GM19397 (cell line): ENCODE measurements at regions not wholly inside any gene's neighbourhood (a gene's known extent, or its start where the extent isn't known, plus 50 kb on each side); places are given as distances from the start of the nearest gene placed in this dataset.

Source experiments
- ATAC-seq: cut with Tn5 transposase; IDR thresholded peaks from one replicate; pipeline ENCODE4 v1.9.1; 2021; ENCODE audit warnings: mild to moderate bottlenecking, moderate library complexity; ENCODE audit not compliant: unreplicated experiment

DNA sequence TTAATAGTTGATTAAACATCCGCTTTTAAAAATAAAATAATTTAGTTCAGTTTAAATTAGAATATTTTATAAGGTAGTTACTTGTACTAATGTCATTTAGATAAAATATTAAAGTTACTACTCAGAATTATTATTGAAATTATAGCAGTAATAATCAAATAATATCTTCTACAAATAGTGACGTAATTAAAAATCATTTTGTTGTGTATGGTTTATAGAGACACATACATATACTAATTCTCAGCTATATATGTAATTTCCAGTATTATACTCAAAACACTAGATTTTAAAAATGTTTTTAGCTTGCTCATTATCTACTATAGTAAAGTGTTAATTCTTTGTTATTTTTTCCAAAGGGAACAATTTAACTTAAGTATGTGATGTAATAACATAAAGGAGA lies 435.2 kb upstream of the MANEA start:
- no peak for ATAC-seq

DNA sequence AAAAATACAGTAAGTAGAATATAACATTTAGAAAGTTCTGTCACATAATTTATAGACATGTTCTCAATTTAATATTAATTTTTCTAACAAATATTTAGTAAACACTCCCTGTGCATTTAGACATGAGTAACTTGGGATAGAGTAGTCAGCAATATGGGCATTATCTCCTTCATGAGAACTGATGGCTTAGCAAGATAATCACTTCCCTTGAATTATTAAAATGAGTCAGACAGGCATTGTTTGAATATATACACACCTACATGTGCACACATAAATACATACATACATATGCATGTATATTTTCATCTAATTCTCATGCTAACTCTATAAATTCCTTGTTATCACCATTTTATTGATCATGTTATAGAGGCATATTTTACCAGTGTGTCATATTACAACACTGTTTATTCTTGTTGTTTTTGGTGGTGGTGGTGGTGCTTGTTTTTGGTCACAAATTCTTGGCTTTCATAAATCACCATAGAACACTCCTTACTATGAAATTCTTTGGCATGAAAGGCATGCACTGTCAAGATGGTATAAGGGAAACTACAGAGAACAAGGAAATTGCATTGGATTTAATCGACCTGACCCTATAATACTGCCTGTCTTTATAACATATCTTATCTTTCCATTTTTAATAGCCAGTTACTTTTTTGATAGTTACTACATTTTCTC lies 434.5 kb upstream of the MANEA start:
- no peak for ATAC-seq

DNA sequence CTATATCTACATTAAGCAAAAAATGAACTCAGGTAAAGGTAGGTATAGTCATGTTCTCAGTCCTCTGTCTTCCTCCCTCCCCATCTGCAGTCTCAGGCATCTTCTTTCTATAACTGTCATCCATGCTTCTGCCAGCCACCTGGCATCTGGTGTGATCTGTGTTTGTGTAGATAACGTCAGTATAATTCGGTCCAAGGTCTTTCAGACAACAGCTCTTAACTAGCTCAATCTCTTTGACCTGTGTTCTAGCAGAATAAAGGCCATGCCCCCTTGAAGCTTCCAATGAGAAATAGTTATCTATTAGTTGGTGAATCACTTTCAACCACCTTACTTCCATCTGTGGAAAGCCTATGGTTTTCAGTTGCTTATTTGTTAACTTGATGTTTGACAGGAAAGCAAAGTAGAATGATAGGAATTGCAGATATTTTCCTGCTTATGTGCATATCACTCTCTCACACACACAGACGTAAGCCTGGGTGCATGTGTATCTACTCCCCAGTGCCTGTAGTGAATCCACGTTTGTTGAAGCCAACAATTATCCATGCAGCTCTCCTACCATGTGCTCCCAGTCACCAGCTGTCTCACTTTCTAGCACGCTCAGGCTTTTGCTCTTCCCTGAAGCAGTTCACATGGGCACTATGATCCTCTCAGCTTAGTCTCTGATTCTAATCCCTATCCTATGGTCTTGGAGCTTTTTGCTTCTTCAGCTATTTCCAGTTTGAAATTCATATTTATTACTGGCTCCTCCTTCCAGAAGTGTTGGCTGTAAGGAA lies 433.7 kb upstream of the MANEA start:
- no peak for ATAC-seq

DNA sequence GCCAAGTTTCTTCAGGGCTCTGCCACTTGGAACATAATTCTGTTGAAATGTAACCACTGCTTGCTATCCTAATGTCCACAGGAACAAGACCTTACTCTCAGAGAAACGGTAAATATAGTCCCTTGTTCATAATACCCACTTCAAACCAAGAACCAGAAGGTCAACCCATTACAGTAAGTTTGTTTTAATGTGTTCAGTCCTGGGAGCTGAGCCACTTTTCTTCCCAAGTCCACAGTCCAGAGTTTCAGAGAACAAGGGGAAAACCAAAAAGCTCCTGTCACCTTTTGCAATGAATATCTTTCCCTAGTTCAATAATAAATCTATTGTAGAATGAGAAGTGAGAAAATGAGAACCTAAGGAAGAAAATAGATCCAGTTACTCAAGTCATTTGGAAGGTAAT lies 431.9 kb upstream of the MANEA start:
- ATAC-seq, result no peak

DNA sequence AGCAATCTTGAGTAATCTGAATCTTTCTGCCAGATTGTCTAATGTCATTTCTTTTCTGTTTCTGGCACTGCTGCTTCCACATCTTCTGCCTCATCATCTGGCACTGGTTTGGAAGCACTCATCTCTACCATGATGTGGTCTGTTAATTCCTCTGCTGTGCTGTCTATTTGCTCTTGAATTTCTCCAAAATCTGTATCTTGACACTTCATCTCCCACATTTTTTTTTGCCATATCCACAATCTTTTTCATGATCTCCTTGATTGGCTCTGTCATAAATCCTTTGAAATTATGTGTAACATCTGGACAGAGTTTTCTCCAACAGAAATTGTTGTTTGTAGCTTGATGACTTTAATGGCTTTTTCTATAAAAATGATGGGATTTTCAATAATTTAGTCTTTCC lies 417.8 kb upstream of the MANEA start:
- no peak for ATAC-seq

DNA sequence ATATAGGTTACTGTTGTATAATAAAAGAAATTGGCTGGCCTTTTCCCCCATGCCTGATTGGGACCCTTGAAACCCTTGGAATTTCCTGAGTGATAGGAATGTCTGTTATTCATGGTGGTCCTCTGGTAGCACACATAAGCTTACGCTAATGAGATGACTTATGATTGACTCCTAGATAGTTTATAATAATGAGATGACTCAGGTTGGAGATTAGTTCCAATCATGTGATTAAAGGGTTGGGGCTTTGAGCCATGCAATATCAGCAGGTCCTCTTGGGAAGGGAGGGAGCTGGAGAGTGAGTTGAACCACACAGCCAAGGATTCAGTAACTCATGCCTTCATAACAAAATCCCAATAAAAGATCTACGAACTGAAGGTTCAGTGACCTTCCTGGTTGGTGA lies 407.6 kb upstream of the MANEA start:
- ATAC-seq, result no peak

DNA sequence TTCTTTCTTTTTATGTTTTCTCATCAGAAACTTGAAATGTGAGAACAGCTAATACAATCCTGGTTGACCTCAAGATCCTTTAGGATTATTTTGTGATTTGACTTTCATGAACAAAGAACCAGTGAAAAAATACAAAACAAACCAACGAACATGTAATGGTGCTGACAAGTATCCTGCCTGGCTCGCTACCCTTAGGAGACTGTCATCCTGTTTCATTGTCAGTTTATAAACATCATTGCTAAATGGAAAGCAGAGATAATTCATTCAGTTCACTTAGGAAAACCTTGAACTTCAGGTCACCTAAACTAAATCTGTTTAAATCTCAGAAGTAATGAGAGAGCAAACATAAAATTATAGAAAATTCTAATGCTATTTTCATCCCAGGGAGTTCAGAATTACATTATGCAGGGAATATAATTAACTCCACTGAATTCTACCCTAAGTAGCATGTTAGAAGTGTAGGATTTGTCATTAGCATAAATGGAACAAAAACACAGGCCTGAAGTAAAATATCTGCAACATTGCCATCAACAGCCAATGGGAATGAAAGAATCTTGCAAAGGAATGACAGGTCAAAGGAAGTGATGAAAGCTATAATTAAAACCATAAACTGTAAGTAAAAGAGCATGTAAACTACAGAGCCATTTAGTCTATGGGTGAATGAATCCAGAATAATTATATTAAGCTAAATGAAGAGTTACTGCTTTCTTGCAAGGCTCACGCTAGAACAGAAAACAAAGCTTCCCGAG lies 401.2 kb upstream of the MANEA start:
- no peak for ATAC-seq

DNA sequence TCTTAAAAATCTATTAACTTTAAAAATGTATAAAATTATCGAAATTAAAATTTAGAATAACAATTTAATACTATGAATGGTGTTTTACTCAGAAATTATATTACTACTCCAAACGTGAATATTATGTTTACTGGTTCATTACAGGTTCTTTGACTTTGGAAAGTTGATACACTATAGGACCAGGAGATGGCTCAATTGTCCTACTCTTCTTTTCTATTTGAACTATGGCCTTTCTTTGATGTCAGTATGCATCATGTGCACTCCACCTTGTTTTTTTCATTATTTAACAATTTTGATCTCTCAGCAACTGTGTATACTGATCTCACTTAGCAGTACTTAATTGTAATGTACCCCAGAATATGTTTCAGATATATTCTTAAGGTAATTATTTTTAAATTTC lies 391.5 kb upstream of the MANEA start:
- no peak for ATAC-seq

DNA sequence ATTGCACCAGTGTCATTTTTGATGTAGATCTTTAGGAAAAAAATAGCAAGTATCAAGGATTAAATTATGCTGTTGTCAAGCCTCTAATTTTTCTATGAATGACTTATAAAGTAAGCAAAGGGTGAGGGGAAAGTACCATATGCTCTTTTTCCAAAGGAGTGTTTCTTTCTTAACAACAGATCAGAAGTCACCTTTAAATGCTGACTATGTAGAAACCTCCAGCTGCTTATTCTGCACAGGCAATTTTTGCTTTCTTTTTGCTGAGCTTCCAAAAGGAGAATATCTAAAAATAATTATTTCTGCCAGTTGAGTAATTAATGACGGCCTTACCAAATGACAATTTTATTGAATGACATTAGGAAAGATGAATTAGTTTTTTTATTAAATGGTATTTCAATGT lies 390.6 kb upstream of the MANEA start:
- no peak for ATAC-seq

DNA sequence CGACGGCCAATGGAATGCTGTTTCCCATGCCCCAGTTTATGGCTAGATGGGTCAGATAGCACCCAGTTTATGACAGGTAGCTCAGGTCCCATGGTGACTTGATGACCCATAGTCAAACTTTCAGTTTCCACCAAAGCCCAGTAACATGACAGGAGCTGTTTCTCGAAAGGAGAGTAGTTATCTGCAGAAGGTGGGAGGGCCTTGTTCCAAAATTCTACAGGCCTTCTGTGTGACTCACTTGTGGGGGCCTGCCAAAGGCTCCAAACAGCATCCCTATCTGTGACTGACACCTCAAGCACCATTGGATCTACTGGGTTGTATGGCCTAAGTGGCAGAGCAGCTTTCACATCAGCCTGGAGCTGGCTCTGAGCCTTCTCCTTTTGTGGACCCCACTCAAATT lies 379.7 kb upstream of the MANEA start:
- ATAC-seq, result no peak

DNA sequence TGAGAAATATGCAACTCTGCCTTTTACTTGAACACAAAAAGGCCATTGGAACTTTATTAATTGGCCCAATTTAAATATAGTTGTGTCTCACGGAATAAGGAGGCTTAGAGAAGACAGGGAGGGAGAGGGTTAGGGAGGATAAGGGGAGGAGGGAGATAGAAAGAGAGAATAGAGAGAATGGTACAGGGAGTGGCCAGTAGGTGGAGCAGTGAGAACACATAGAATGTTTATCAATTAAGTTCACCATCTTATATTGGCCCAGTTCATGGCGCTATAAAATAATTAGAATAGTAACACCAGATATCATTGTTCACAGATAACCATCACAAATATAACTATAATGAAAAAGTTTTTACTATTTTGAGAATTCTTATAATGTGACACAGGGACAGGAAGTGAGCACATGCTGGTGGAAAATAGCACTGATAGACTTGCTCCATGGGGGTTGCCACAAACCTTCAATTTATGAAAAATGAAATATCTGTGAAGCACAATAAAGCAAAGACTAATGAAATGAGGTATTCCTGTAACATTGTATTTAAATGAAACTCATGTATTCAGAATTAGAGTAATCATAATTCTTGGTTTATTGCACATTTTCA lies 374.1 kb upstream of the MANEA start:
- ATAC-seq, result peak; percentile 94

DNA sequence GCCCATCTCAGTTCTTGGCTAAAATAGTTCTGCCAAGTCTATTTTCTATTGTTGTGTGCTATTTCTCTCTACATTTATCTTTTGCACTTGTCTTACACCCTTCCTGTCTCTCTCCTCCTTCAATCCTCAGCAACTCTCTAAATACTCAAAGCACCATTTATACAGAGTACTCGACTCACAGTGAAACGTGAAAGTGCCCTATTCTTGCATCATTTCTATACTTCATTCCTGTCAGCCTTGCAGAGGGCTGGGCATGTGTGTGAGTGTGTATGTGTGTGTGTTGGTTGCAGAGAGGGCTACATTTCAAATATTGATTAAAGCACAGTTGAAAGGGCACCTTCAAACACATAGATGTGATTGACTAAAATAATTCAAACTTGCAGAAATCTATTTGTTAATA lies 373.2 kb upstream of the MANEA start:
- no peak for ATAC-seq

DNA sequence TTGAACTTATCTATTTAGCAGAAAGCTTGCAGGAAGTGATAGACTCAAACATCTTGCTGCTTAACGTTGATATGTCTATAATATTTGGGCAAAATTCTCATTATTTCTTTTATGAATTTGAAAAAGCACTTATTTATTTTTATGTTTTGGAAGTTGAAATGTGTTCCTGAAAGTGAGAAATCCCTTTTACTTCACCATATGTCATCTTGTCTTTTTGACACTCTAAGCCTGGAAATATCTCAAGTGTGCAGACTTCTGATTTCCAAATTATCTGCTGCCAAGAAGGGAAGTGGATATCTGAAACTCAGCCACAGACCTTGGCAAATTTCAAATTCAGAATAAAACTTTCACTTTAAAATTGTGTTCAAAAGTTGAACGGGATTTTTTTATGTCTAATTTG lies 368.7 kb upstream of the MANEA start:
- no peak for ATAC-seq

DNA sequence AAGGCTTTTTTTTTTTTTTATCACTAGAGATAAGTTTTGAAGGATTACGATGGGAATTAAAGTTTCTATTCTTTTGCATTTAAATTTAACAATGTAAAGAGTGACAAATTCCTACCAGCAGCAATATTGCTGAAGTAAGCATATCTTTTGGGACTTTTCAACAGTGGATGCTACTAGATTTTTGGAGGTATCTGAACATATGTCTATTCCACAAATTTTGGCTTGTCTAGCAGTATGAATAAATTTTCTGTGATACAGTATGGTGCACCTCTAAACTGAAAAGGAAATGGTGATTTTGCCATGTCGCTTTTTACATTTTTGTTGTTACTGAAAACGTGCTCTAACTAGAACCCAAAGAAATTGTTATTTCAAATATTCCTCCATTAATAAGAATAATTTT lies 368.3 kb upstream of the MANEA start:
- ATAC-seq, result no peak

DNA sequence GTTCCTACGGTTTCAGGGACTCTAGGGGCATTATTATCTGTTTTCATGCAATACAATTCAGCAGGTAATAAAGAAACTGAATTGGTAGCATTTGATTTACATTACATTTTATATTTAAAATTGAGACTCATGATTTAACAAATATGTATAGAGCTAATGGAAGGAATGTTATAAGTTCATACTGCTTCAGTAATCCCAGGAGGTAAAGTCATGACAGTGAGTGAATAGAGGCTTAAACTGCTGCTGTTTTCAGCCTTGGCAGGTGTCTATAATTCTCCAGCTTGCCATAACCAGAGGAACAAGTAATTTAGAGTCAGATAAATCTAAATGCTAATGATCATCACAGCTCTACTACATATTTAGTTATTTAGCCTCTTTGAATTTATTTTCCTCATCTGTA lies 360.8 kb upstream of the MANEA start:
- no peak for ATAC-seq

DNA sequence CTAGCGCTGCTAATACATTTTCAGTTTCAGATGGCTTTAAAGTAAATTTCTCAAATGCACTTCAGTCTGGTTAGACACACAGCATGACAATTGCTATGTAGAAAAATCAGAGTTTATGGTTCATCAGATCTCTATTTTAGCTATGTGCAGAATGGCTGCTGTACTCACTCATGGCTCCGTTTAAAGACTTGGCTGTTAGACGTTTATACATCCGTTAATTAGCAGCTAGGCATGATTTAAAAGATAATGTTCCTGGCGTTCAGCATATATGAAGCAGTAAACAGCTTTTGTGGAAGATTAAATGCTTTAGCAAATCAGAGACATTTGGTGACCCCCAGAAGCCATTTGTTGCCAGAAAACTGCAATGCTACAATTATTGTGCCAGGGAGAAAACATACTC lies 350.0 kb upstream of the MANEA start:
- no peak for ATAC-seq

DNA sequence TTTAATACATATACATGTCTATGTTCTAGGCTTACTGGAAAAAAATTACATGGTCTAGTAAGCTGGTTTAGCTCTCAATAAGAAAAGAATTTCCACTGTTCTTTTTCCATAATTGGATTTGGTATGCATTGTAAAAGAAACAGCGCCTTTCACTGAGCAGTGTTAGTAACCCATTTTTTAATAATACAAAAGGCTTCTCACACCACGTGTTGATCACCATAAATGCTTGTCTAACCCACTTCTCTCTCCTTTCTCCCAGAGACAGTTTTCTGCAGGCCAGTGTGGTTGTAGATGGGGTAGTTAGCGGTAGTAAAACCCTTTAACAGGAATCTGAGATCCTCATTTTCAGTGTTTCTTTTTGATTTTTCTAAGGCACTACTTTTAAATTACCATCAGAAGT lies 348.7 kb upstream of the MANEA start:
- no peak for ATAC-seq

DNA sequence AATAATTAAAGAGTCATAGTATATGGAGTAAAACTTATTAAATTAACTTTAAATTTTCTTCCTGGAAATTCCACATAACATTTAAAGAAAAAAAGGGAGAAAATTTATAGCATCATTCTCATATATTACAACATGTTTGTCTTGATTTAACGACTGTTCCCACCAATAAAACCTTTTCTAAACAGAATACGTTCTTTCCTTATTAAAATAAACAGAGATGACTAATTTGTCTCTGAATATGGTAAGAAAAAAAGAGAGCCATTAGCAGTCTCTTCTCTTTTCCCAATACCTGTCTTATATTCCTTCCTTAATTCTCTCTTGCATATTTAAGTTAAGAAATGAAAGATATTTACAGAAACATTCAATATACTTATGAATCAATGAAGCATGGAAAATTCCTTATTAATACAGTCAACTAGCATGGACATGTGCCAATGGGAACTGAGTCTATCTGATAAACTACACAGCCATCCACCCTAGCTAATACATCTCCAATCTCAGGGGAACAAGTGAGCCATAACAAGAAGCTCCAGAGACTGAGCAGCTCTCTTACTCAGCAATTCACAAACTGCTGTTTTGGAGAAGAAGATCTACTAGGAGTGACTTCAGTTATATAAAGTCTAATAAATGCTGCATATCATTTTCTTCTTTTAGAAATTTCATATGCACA lies 347.1 kb upstream of the MANEA start:
- ATAC-seq, result no peak

DNA sequence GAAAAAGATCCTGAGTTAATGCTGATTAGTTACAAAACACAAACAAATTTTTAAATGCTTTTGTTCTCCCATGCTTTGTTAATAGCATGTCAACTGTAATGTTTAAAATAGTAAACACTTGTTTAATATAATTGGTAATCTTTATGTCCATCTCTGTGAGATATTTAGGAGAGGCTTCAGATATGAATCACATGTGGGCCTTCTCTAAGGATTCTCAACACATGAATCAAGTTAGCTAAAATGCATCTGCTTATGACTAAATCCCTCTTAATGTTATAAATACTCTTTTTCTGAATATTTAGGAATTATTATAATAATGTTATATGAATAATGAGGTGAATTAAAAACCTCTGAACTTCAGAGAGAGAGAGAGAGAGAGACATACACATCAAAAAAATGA lies 345.9 kb upstream of the MANEA start:
- no peak for ATAC-seq

DNA sequence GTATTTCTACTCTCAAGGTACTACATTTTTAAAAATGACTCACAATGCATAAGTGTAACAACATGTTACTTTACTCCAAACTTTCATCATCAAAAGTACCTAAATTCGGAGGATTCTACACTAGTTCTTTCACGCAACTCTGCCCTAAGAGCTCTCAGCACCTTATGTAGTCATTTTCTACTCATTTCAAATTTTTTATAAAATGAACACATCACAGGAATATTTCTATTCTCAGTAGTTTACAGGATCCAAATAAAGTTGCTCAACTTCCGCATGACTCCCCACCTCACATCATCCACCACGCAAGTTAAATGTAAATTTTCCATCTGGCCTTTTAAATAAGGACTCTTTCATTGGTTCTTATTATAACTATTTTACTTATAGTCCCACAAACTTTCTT lies 344.9 kb upstream of the MANEA start:
- ATAC-seq, result no peak

DNA sequence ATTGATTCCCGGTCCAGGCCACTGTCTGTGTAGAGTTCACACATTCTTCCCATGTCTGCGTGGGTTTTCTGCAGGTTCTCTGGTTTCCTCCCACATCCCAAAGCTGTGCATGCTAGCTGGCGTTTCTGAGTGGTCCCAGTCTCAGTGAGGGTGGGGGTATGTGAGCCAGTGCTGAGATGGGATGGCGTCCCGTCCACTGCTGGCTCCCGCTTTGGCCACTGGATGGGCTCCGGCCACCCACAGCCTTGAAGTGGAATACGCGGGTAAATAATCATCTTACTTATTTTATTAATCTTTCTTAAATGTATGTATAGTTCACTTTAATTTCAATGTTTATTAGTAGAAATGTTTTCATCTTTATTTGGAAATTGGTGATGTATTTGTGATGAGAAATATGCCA lies 343.5 kb upstream of the MANEA start:
- ATAC-seq, result no peak
